Colonic mucosa (tissue), 4 donors: ENCODE measurements at regions not wholly inside any gene's neighbourhood (a gene's known extent, or its start where the extent isn't known, plus 50 kb on each side); places are given as distances from the start of the nearest gene placed in this dataset.
"Not testable (repeated sequence)": the region's sequence is repeated elsewhere in the genome, so short reads cannot be mapped to it uniquely, and the experiment has no call there.

ENCODE experiments used
- DNase-seq: peaks from one replicate; pipeline ENCODE4 v3.0.0-alpha.2; 2020
- H3K27ac ChIP-seq: fragments of 200-600 bp; one replicate; pipeline ENCODE4 v1.8.0; 2021
- H3K27me3 ChIP-seq: fragments of 200-600 bp; one replicate; pipeline ENCODE4 v1.8.0; 2021
- H3K36me3 ChIP-seq: fragments of 200-600 bp; one replicate; pipeline ENCODE4 v1.8.0; 2021
- H3K4me1 ChIP-seq: fragments of 200-600 bp; one replicate; pipeline ENCODE4 v1.8.0; 2021; ENCODE audit warnings: mild to moderate bottlenecking
- H3K4me3 ChIP-seq: fragments of 200-600 bp; one replicate; pipeline ENCODE4 v1.8.0; 2021
- H3K9ac ChIP-seq, 2 donors: one replicate each; pipeline ENCODE4 v1.7.0; 2013; ENCODE audit warnings: control low read depth in 2 of 2, low read depth in 2 of 2, low read length in 2 of 2
- H3K9me3 ChIP-seq: fragments of 200-600 bp; one replicate; pipeline ENCODE4 v1.8.0; 2021
- CTCF ChIP-seq: fragments of 200-600 bp; IDR thresholded peaks from one replicate; pipeline ENCODE4 v1.8.0; 2022; ENCODE audit warnings: antibody characterized with exemption, mild to moderate bottlenecking
- intact Hi-C: fragments of 100-400 bp; cut with DNase I; formaldehyde crosslinking; loops from one replicate; pipeline ENCODE4 v1.14.1; 2022
- donor health status: healthy.
- donor health status: DM: no; HTN: no; CAD: no.
- donor health status: DM: no; HTN: no; CAD: no.

- DNase-seq: no peak
- Histone ChIP-seq H3K9ac (no peak overlapping the region), H3K36me3 (no peaks in the 10 kb centered on the region), H3K4me1 (no peaks in the 10 kb centered on the region), H3K27me3 (no peaks in the 10 kb centered on the region), H3K4me3 (no peak overlapping the region), H3K9me3 (no peaks in the 10 kb centered on the region), H3K27ac (no peak overlapping the region)
- intact Hi-C loops: no loop called here
- TF ChIP-seq CTCF: no peak
Measured at GRCh38 chrX:17986977-17987376, 125.9 kb upstream of the RAI2 start.

- DNase-seq: no peak
- Histone ChIP-seq H3K27ac (no peak overlapping the region), H3K36me3 (no peaks in the 10 kb centered on the region), H3K9ac (no peak overlapping the region), H3K4me3 (no peak overlapping the region), H3K9me3 (no peaks in the 10 kb centered on the region), H3K4me1 (no peaks in the 10 kb centered on the region), H3K27me3 (no peaks in the 10 kb centered on the region)
- no peak for TF ChIP-seq CTCF
- intact Hi-C loops: no loop called here
Measured at GRCh38 chrX:17986440-17986839, 125.3 kb upstream of the RAI2 start.

- no peak for DNase-seq
- intact Hi-C loops: no loop called here
- Histone ChIP-seq H3K4me3 (no peak overlapping the region), H3K27ac (no peak overlapping the region), H3K9ac (no peak overlapping the region), H3K27me3 (no peaks in the 10 kb centered on the region), H3K4me1 (no peaks in the 10 kb centered on the region), H3K9me3 (no peaks in the 10 kb centered on the region), H3K36me3 (no peaks in the 10 kb centered on the region)
- TF ChIP-seq CTCF: no peak
Measured at GRCh38 chrX:17984415-17984814, 123.3 kb upstream of the RAI2 start.

- Histone ChIP-seq H3K27ac (no peak overlapping the region), H3K9ac (no peak overlapping the region), H3K4me3 (no peak overlapping the region), H3K36me3 (no peaks in the 10 kb centered on the region), H3K9me3 (no peaks in the 10 kb centered on the region), H3K4me1 (no peaks in the 10 kb centered on the region), H3K27me3 (no peaks in the 10 kb centered on the region)
- DNase-seq: no peak
- intact Hi-C loops: no loop called here
- no peak for TF ChIP-seq CTCF
Measured at GRCh38 chrX:17983389-17983788, 122.3 kb upstream of the RAI2 start.

- Histone ChIP-seq H3K36me3 (no peaks in the 10 kb centered on the region), H3K27me3 (no peaks in the 10 kb centered on the region), H3K4me3 (no peak overlapping the region), H3K9ac (no peak overlapping the region), H3K27ac (no peak overlapping the region), H3K9me3 (no peaks in the 10 kb centered on the region), H3K4me1 (no peaks in the 10 kb centered on the region)
- intact Hi-C loops: no loop called here
- no peak for TF ChIP-seq CTCF
- DNase-seq: no peak
Measured at GRCh38 chrX:17977696-17978095, 116.6 kb upstream of the RAI2 start.

GRCh38 chrX:17976955-17977354 lies 115.9 kb upstream of the RAI2 start:
- H3K27me3 ChIP-seq: no peaks in the 10 kb centered on the region
- no peak overlapping the region for H3K27ac ChIP-seq
- no peaks in the 10 kb centered on the region for H3K9me3 ChIP-seq
- TF ChIP-seq CTCF: no peak
- H3K36me3 ChIP-seq: no peaks in the 10 kb centered on the region
- no peaks in the 10 kb centered on the region for H3K4me1 ChIP-seq
- no peak overlapping the region for H3K9ac ChIP-seq
- no peak for DNase-seq
- no peak overlapping the region for H3K4me3 ChIP-seq
- intact Hi-C loops: no loop called here

GRCh38 chrX:17975349-17975748 lies 114.3 kb upstream of the RAI2 start:
- H3K4me1 ChIP-seq, H3K9ac ChIP-seq, DNase-seq, H3K36me3 ChIP-seq, intact Hi-C loops, H3K4me3 ChIP-seq, H3K9me3 ChIP-seq, H3K27me3 ChIP-seq, H3K27ac ChIP-seq: not testable (repeated sequence)
